ENCODE measurements at regions not wholly inside any gene's neighbourhood (a gene's known extent, or its start where the extent isn't known, plus 50 kb on each side); places are given as distances from the start of the nearest gene placed in this dataset.

DNA sequence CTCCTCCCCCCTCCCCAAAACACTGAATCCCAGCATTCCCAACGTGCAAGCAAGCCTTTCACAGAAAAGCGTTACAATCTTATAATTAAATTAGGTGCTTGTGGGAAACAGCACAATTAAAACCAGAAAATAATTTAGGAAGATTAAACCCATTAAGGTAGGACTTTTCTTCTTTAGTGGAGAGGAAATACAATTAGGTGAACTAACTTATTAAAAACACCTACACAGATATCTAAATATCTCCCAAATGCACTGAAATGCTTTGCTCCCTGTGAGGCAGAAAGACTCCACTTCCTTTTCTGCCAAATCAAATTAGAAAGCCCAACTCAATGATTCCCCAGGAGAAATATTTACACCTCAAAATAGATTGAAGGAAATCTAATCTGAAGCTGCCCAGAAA lies 60.9 kb upstream of the ETS2 start:
- Mint-ChIP-seq H3K27me3 (peaks cover 0 to 5% of the 10 kb centered on the region in 2 donors), H3K27ac (no peak overlapping the region), H3K36me3 (no peaks in the 10 kb centered on the region), H3K4me3 (no peak overlapping the region), H3K9me3 (peaks cover 0 to 2% (median 0%) of the 10 kb centered on the region in 8 donors), H3K4me1 (peaks cover 20 to 23% (median 21%) of the 10 kb centered on the region in 4 donors)
- Histone ChIP-seq H3K4me3 (ENCODE audit: low read length in 2 of 2) (no peak overlapping the region), H3K9me3 (ENCODE audit: control insufficient read depth in 1 of 2, low read length in 2 of 2) (no peaks in the 10 kb centered on the region), H3K27me3 (ENCODE audit: insufficient read depth, low read length) (no peaks in the 10 kb centered on the region), H3K4me1 (ENCODE audit: insufficient read depth, low read length) (peaks cover 20% of the 10 kb centered on the region), H3K27ac (ENCODE audit: low read depth, low read length) (no peak overlapping the region), H3K36me3 (ENCODE audit: insufficient read depth, low read length) (no peaks in the 10 kb centered on the region)
- no peak for DNase-seq
- intact Hi-C loops (cut with micrococcal nuclease) = no loop called here
- CTCF ChIA-PET (ENCODE audit: partially characterized antibody) = interaction anchor here (1.0 to 1.6 kb wide), 2 partner anchors 10 to 23 kb away, joined by 3 to 6 read pairs; no protein-coding TSS in a partner anchor
- POLR2A ChIA-PET (ENCODE audit: partially characterized antibody) = no interaction called here

DNA sequence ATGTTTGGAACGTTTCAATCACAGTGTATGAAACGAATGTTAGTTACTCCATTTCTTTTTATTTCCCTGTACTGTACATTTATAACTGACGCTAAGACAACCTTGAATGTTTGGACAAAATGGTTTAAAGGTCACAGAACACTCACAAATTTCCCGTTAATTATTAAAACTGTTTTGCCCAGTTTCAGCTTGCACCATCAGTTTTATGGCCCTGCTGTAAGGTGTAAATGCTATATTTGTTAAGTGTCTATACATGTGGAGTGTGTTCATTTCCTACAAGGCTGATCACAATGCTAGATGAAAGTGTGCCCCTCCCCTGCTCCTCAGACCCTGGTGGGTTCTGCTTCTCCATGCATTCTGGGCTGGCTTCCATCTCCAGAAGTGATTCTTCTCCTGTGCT lies 57.9 kb upstream of the ETS2 start:
- Histone ChIP-seq H3K9me3 (ENCODE audit: control insufficient read depth in 1 of 2, low read length in 2 of 2) (no peaks in the 10 kb centered on the region), H3K27ac (ENCODE audit: low read depth, low read length) (no peak overlapping the region), H3K4me3 (ENCODE audit: low read length in 2 of 2) (no peak overlapping the region), H3K27me3 (ENCODE audit: insufficient read depth, low read length) (no peaks in the 10 kb centered on the region), H3K36me3 (ENCODE audit: insufficient read depth, low read length) (no peaks in the 10 kb centered on the region), H3K4me1 (ENCODE audit: insufficient read depth, low read length) (no peaks in the 10 kb centered on the region)
- ChIA-PET POLR2A (ENCODE audit: partially characterized antibody) (no interaction called here), CTCF (ENCODE audit: partially characterized antibody) (no interaction called here)
- Mint-ChIP-seq H3K27me3 (peaks cover 0 to 8% of the 10 kb centered on the region in 2 donors), H3K9me3 (peaks cover 0 to 2% (median 0%) of the 10 kb centered on the region in 8 donors), H3K27ac (no peak overlapping the region), H3K4me3 (no peak overlapping the region), H3K4me1 (peaks cover 0 to 2% (median under 1%) of the 10 kb centered on the region in 4 donors), H3K36me3 (no peaks in the 10 kb centered on the region)
- intact Hi-C loops (cut with micrococcal nuclease) = no loop called here
- DNase-seq = no peak

DNA sequence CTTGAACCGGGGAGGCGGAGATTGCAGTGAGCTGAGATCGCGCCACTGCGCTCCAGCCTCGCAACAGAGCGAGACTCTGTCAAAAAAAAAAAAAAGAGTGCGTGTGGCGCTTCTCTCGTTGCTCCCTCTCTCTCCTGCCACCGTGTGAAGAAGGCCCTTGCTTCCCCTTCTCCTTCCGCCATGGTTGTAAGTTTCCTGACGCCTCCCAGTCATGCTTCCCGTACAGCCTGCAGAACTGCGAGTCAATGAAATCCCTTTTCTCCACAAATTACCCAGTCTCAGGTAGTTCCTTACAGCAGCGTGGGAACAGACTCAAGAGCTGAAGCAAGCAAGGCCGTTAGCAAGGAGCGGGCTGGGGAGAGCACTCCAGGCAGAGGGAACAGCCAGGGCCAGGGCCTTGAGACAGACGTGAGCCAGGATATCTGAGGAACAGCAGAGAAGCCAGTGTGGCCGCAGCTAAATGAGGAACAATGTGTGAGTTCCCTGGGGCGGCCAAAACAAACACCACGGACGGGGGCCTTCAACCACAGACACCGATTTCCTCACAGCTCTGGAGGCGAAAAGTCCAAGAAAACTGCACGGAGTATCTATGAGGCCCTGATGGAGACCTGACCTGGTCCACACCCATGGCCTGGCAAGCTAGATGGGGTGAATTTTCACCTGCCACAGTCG lies 54.2 kb upstream of the ETS2 start:
- Histone ChIP-seq H3K4me3 (ENCODE audit: low read length in 2 of 2) (no peak overlapping the region), H3K27ac (ENCODE audit: low read depth, low read length) (no peak overlapping the region), H3K36me3 (ENCODE audit: insufficient read depth, low read length) (no peaks in the 10 kb centered on the region), H3K9me3 (ENCODE audit: control insufficient read depth in 1 of 2, low read length in 2 of 2) (no peaks in the 10 kb centered on the region), H3K4me1 (ENCODE audit: insufficient read depth, low read length) (no peaks in the 10 kb centered on the region), H3K27me3 (ENCODE audit: insufficient read depth, low read length) (no peaks in the 10 kb centered on the region)
- intact Hi-C loops (cut with micrococcal nuclease) = no loop called here
- Mint-ChIP-seq H3K9me3 (peaks cover 0 to 2% (median 0%) of the 10 kb centered on the region in 8 donors), H3K4me3 (no peak overlapping the region), H3K4me1 (peaks cover 5 to 11% (median 7%) of the 10 kb centered on the region in 4 donors), H3K27ac (no peak overlapping the region), H3K36me3 (no peaks in the 10 kb centered on the region), H3K27me3 (peaks cover 0 to 6% of the 10 kb centered on the region in 2 donors)
- ChIA-PET CTCF (ENCODE audit: partially characterized antibody) (interaction anchor here (1.2 kb wide), 1 partner anchor 14 kb away, joined by 3 read pairs; no protein-coding TSS in a partner anchor), POLR2A (ENCODE audit: partially characterized antibody) (no interaction called here)
- no peak for DNase-seq

- Mint-ChIP-seq H3K4me3 (no peak overlapping the region), H3K4me1 (peaks cover 5 to 11% (median 7%) of the 10 kb centered on the region in 4 donors), H3K9me3 (no peaks in the 10 kb centered on the region), H3K27me3 (peaks cover 0 to 3% of the 10 kb centered on the region in 2 donors), H3K27ac (no peak overlapping the region), H3K36me3 (no peaks in the 10 kb centered on the region)
- Histone ChIP-seq H3K27me3 (ENCODE audit: insufficient read depth, low read length) (no peaks in the 10 kb centered on the region), H3K9me3 (ENCODE audit: control insufficient read depth in 1 of 2, low read length in 2 of 2) (no peaks in the 10 kb centered on the region), H3K36me3 (ENCODE audit: insufficient read depth, low read length) (no peaks in the 10 kb centered on the region), H3K4me1 (ENCODE audit: insufficient read depth, low read length) (no peaks in the 10 kb centered on the region), H3K27ac (ENCODE audit: low read depth, low read length) (no peak overlapping the region), H3K4me3 (ENCODE audit: low read length in 2 of 2) (no peak overlapping the region)
- ChIA-PET CTCF (ENCODE audit: partially characterized antibody) (interaction anchor here (1.2 kb wide), 1 partner anchor 14 kb away, joined by 3 read pairs; no protein-coding TSS in a partner anchor), POLR2A (ENCODE audit: partially characterized antibody) (no interaction called here)
- intact Hi-C loops (cut with micrococcal nuclease) = no loop called here
- DNase-seq = no peak
These were observed 53.7 kb upstream of the ETS2 start for GRCh38 chr21:38752051-38752505.

DNA sequence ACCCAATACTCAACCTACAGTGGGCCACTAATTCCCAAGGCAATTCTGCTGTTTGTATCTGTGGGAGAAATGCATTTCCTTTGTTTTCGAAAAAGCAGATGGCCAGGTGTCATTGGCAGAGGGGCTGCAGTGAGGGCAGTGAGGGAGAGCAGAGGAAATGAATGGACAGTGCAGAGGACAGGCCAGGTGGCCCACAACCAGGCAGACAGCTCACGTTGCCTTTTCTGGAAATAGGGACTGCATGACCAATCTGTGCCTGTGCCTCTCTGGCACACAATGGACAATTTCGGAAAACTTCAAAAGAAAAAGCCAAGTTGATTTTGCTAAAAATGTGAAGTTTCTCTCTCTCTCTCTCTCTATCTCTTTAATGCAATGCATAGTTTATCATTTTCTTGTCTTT lies 52.6 kb upstream of the ETS2 start:
- ChIA-PET CTCF (ENCODE audit: partially characterized antibody) (no interaction called here), POLR2A (ENCODE audit: partially characterized antibody) (interaction anchor here (1.7 kb wide), 1 partner anchor 14 kb away, joined by 4 read pairs; no protein-coding TSS in a partner anchor)
- intact Hi-C loops (cut with micrococcal nuclease) = no loop called here
- H3K9me3 ChIP-seq (ENCODE audit: control insufficient read depth in 1 of 2, low read length in 2 of 2) = no peaks in the 10 kb centered on the region
- Mint-ChIP-seq H3K27me3 (peaks cover 0 to 3% of the 10 kb centered on the region in 2 donors), H3K9me3 (no peaks in the 10 kb centered on the region), H3K4me3 (no peak overlapping the region), H3K36me3 (no peaks in the 10 kb centered on the region), H3K4me1 (peaks cover 5 to 11% (median 7%) of the 10 kb centered on the region in 4 donors), H3K27ac (no peak overlapping the region)
- DNase-seq = no peak
- no peaks in the 10 kb centered on the region for H3K4me1 ChIP-seq (ENCODE audit: insufficient read depth, low read length)
- no peaks in the 10 kb centered on the region for H3K27me3 ChIP-seq (ENCODE audit: insufficient read depth, low read length)
- H3K27ac ChIP-seq (ENCODE audit: low read depth, low read length) = no peak overlapping the region
- H3K36me3 ChIP-seq (ENCODE audit: insufficient read depth, low read length) = no peaks in the 10 kb centered on the region
- H3K4me3 ChIP-seq (ENCODE audit: low read length in 2 of 2) = no peak overlapping the region

- Histone ChIP-seq H3K9me3 (ENCODE audit: control insufficient read depth in 1 of 2, low read length in 2 of 2) (no peaks in the 10 kb centered on the region), H3K27me3 (ENCODE audit: insufficient read depth, low read length) (no peaks in the 10 kb centered on the region), H3K4me1 (ENCODE audit: insufficient read depth, low read length) (no peaks in the 10 kb centered on the region), H3K36me3 (ENCODE audit: insufficient read depth, low read length) (no peaks in the 10 kb centered on the region), H3K27ac (ENCODE audit: low read depth, low read length) (no peak overlapping the region), H3K4me3 (ENCODE audit: low read length in 2 of 2) (no peak overlapping the region)
- H3K27me3 Mint-ChIP-seq = peaks cover 0 to 3% of the 10 kb centered on the region in 2 donors
- H3K9me3 Mint-ChIP-seq = no peaks in the 10 kb centered on the region
- ChIA-PET POLR2A (ENCODE audit: partially characterized antibody) (interaction anchor here (1.0 to 1.7 kb wide), 2 partner anchors 8 to 13 kb away, joined by 4 read pairs; no protein-coding TSS in a partner anchor), CTCF (ENCODE audit: partially characterized antibody) (no interaction called here)
- H3K36me3 Mint-ChIP-seq = no peaks in the 10 kb centered on the region
- intact Hi-C loops (cut with micrococcal nuclease) = no loop called here
- peaks cover 5 to 11% (median 7%) of the 10 kb centered on the region in 4 donors for H3K4me1 Mint-ChIP-seq
- no peak for DNase-seq
- no peak overlapping the region for H3K27ac Mint-ChIP-seq
- no peak overlapping the region for H3K4me3 Mint-ChIP-seq
These were observed 52.2 kb upstream of the ETS2 start for GRCh38 chr21:38753557-38753971.
